ENCODE measurements at regions not wholly inside any gene's neighbourhood (a gene's known extent, or its start where the extent isn't known, plus 50 kb on each side); places are given as distances from the start of the nearest gene placed in this dataset.

DNA sequence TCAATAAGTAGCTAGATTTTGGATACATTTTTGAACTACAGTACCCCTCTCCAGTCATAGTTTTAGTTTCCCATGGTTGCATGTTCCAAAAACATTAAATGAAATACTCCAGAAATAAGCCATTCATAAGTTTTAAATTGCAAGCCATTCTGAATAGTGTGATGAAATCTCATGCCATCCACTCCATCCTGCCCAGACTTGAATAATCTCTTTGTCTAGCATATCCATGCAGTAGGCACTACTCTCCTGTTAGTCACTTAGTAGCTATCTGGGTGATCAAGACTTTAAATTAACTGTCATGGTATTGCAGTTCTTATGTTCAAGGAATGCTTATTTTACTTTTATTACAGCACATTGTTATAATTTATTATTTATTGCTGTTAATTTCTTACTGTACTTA is 237.4 kb downstream of the SPANXN1 start:
- TF ChIP-seq, protein P1, sequence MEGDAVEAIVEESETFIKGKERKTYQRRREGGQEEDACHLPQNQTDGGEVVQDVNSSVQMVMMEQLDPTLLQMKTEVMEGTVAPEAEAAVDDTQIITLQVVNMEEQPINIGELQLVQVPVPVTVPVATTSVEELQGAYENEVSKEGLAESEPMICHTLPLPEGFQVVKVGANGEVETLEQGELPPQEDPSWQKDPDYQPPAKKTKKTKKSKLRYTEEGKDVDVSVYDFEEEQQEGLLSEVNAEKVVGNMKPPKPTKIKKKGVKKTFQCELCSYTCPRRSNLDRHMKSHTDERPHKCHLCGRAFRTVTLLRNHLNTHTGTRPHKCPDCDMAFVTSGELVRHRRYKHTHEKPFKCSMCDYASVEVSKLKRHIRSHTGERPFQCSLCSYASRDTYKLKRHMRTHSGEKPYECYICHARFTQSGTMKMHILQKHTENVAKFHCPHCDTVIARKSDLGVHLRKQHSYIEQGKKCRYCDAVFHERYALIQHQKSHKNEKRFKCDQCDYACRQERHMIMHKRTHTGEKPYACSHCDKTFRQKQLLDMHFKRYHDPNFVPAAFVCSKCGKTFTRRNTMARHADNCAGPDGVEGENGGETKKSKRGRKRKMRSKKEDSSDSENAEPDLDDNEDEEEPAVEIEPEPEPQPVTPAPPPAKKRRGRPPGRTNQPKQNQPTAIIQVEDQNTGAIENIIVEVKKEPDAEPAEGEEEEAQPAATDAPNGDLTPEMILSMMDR (conservative IDR thresholded peaks at IDR 0.05; ENCODE audit: low read length): no peak
- TF ChIP-seq EZH2phosphoT487 (IDR thresholded peaks at IDR 0.05; ENCODE audit: borderline replicate concordance): no peak
